ENCODE measurements at regions not wholly inside any gene's neighbourhood (a gene's known extent, or its start where the extent isn't known, plus 50 kb on each side); places are given as distances from the start of the nearest gene placed in this dataset.

- Histone ChIP-seq H3K36me3 (ENCODE audit: control insufficient read depth in 1 of 2, insufficient read depth in 2 of 2, low read length in 2 of 2) (no peaks in the 10 kb centered on the region), H3K27me3 (ENCODE audit: low read depth, low read length) (no peaks in the 10 kb centered on the region), H3K27ac (ENCODE audit: low read length) (no peak overlapping the region), H3K4me1 (ENCODE audit: control insufficient read depth in 1 of 2, insufficient read depth in 2 of 2, low read length in 2 of 2) (peaks cover 0 to 3% of the 10 kb centered on the region in 2 donors), H3K9me3 (ENCODE audit: control insufficient read depth in 1 of 2, low read length in 2 of 2) (no peaks in the 10 kb centered on the region), H3K4me3 (ENCODE audit: low read depth in 1 of 2, low read length in 2 of 2) (no peak overlapping the region)
These were observed 56.9 kb upstream of the ALDH1A1 start for GRCh38 chr9:73009649-73010288.

- no peaks in the 10 kb centered on the region for H3K9me3 ChIP-seq (ENCODE audit: control insufficient read depth in 1 of 2, low read length in 2 of 2)
- no peak overlapping the region for H3K27ac ChIP-seq (ENCODE audit: low read length)
- H3K36me3 ChIP-seq (ENCODE audit: control insufficient read depth in 1 of 2, insufficient read depth in 2 of 2, low read length in 2 of 2) = no peaks in the 10 kb centered on the region
- H3K4me1 ChIP-seq (ENCODE audit: control insufficient read depth in 1 of 2, insufficient read depth in 2 of 2, low read length in 2 of 2) = peaks cover 0 to 3% of the 10 kb centered on the region in 2 donors
- no peaks in the 10 kb centered on the region for H3K27me3 ChIP-seq (ENCODE audit: low read depth, low read length)
- no peak overlapping the region for H3K4me3 ChIP-seq (ENCODE audit: low read depth in 1 of 2, low read length in 2 of 2)
These were observed 55.3 kb upstream of the ALDH1A1 start for GRCh38 chr9:73007966-73008672.

- Histone ChIP-seq H3K36me3 (ENCODE audit: control insufficient read depth in 1 of 2, insufficient read depth in 2 of 2, low read length in 2 of 2) (no peaks in the 10 kb centered on the region), H3K27ac (ENCODE audit: low read length) (no peak overlapping the region), H3K4me3 (ENCODE audit: low read depth in 1 of 2, low read length in 2 of 2) (no peak overlapping the region), H3K27me3 (ENCODE audit: low read depth, low read length) (no peaks in the 10 kb centered on the region), H3K4me1 (ENCODE audit: control insufficient read depth in 1 of 2, insufficient read depth in 2 of 2, low read length in 2 of 2) (peaks cover 0 to 3% of the 10 kb centered on the region in 2 donors), H3K9me3 (ENCODE audit: control insufficient read depth in 1 of 2, low read length in 2 of 2) (no peaks in the 10 kb centered on the region)
These were observed 54.1 kb upstream of the ALDH1A1 start for GRCh38 chr9:73006986-73007385.
